HG03159 (cell line): ENCODE measurements at regions not wholly inside any gene's neighbourhood (a gene's known extent, or its start where the extent isn't known, plus 50 kb on each side); places are given as distances from the start of the nearest gene placed in this dataset.

Experiments
- ATAC-seq: cut with Tn5 transposase; IDR thresholded peaks from one replicate; pipeline ENCODE4 v1.9.1; 2021; ENCODE audit warnings: mild to moderate bottlenecking, moderate library complexity; ENCODE audit not compliant: unreplicated experiment

DNA sequence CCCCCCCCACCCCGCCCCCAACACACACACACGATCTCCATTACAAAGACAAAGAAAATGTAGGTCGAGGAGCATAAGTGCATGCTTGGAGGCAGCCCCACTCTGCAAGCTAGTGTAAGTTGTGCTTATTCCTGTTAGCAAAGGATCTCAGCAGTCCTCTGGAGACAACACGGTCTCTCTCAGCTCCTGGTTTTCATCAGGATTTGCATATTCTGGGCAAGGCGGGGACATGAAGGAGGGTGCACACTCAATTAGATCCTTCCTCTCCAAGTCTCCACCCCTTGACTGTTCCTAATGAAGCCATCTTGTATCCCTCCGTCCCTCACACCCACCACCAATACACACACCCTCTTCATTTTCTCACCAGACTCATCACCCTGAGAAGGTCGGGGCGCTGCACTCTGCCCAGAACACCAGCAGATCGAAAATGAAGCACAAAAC lies 63.8 kb downstream of the MRPL46 start:
- ATAC-seq = no peak

DNA sequence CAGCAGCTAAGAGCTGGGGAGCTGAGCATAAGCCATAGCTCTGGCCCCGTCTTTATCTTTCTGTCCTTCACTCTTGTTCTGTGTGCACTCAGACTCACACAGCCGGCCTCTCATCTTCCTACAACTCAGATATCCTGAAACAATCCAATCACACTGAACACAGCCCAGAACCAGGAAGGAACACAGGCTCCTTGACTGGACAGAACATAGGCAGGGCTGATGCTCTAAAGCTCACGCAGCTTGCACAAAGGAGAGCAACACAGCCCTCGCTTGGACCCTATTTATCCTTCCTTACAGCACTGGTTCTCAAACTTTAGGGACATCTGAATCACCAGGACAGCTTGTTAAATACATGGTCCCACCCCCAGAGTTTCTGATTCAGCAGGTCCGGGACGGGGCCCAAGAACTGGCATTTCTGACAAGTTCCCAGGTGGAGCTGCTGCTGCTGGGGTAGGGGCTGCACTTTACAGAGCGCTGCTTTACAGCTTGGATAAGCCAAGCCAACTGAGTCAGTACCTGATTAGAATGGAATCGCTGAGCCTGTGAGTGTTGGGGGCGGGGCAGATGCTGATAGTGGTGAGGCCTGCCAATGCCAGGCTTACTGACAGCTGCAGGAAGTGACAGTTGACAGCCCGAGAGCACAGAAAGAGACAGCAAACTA lies 65.1 kb downstream of the MRPL46 start:
- ATAC-seq = no peak

DNA sequence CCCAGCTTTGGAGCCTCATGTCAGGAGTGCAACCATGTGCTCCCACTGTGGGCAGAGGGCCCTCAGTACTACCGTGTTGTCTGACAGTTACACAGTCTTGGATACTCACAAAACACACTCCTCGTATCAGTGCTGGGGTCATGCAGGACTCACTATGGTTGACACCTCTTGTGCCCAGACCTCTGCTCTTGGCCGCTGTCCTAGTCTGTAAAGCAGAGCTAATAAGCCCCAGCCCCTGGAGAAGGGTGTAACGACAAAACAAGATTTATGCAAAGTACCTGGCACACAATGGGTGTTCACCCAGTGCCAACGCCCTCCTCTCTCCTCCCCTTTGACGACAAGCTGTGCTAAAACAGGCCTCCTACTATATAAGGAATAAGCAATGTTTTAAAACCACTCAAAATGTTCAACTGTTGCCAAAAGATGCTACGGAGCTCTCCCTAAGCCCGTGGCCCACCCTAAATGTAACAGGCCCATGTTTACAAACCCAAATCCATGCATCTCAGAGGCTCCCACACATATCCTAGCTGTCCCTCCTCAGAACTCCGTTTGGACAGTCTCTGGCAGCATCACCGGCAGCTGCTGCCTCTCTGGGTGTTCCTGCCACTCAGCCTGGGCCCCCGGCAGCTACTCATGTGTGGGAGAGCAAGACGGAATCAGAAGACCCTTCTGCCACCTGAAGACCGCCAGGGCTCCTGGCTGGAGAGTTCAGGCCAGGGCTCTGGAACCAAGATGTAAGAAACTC lies 65.8 kb downstream of the MRPL46 start:
- no peak for ATAC-seq

DNA sequence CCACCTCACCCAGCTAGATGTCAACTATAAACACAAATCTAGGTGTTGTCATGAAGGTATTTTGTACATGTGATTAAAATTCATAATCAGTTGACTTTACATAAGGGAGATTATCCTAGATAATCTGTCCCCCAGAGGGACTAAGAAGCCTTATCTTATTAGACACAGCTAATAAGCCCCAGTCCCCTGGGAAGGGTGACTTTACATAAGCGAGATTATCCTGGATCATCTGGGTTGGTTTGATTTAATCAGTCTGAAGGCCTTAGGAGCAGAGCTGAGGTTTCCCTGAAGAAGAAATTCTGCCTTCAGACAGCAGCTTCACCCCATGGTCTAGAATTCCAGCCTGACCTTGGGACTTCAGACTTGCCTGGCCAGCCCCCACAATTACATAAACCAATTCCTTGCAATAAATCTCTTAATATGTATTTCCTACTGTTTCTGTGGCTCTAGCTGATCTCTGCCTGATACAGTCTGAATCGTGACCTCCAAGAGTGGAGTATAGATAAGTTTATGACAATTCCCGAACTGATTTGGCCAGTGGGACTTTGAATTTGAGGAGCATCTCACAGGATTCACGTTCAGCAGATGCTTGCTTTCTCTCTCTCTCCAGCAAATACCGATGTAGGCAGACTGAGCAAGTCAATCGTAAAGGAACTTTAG lies 66.5 kb downstream of the MRPL46 start:
- no peak for ATAC-seq

DNA sequence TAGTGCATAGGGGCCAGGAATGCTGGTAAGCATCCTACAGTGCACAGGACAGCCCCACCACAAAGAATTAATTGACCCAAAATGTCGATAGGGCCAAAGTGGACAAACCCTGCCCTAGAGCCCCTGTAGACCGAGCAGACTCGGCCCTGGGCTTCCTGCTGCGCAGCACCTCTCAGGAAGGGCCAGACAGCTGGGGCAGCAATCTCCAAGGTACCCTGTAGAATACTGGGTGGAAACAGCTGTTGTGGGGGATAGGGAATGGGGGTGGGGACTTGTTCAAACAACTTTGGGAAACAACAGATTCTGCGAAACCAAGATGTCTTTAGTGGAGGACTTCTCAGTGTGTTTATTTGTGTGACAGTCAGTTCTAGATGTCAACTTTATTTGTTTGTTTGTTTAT lies 67.1 kb downstream of the MRPL46 start:
- no peak for ATAC-seq

DNA sequence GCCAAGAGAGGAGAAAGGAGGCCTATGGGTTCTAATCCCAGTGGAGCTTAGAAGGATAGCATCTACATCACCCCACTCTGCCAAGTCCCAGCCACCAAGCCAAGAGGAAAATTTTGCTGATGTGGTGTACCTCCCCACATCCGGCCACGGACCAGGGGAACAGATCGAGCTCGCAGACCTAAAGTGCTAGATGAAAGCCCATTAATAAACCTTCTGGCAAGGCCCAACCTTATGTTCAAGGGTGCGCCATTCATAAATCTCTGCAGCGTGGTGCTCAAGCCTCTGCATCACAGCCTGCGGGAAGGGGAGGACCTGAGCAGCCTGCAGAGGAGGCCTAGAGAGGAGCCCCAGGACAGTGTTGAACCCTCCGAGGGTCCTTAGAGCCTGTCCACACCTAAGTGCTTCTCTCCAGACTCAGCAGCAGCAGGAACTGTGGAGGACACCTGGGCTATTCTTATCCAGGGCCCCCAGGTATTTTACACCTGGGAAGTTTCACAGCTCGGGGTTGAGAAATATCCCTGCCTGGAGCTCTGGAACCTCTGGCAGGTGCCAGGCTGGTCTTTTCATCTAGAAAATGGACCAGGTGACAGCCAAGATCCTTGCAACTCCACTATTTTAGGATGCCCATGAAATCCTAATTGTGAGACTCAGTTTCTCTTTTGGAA lies 68.0 kb downstream of the MRPL46 start:
- no peak for ATAC-seq

DNA sequence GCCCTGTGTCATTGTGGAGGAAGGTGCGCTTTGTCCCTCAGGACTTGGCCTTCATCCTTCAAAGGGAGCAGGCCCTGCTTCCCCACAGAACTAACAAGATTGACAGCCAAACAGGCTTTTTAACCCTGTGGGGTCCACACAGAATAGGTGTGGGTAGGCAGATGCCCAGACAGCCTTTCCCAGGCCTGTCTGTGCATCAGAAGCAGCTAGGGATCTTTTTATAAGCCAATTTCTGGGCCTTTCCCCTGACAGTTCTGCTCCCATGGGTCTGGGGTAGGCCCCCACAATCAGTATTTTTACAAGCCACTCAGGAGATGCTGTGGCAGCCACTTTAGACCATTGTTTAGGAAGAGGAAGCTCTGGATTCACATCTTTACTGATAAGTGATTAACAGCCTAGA lies 69.2 kb downstream of the MRPL46 start:
- ATAC-seq = no peak

DNA sequence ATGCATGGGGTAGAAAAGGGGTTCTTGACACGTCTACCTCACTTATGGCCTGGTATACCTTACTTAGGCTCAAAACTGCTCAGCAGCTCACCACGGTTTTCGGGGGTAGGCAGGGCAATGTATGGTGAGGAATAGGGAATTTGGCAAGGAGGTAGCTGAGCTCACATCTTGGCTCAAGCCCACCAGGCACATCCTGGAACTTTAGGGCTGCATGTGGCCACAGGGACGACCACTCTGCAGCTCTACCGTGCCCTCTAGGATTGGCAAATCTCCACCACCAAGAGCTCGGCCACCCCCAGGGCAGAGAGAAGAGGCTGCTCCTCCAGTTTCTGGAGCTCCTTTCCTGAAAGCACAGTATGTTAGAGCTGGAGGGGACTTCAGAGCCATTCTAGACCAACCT lies 69.7 kb downstream of the MRPL46 start:
- no peak for ATAC-seq

DNA sequence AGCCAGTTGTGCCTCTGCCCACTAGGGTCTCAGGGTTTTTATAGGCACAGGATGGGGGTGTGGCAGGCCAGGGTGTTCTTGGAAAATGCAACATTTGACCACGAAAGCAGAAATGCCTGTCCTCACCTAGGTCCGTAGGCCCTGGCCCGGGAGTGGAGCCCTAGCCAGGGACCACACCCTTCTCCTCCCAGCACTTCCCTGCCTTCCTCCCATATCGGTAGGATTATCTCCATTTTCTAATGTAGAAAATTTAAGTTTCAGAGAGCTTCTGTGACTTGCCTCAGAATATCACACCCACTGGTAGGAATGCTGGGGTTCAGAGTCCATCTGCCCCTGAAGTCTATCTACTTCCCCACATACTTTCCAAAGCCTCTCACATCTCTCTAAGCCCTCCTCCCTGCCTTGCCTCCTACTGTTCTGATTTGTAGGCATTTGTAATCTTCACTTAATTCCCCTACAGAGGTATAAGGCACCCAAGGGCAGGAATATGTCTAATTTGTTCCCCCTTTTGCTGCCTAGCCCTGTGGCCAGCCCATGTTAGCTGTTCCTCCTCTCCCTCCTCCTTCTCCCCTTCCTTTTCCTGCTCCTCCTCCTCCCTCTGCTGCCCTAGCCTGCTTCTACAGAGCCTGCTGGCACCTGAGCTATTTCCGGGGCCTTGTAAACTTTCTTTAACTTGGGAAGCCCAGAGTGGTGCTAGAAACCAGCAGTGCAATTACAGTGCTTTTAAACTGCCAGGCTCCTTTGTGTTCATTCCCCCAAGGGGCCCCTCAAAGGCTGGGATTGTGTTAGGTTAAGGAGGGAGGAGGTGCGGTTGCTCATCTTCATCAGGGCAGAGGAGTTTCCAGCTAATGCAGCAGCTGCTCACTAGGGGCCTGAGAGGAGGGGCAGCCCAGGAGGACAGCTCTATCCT lies 71.1 kb downstream of the MRPL46 start:
- ATAC-seq = no peak

DNA sequence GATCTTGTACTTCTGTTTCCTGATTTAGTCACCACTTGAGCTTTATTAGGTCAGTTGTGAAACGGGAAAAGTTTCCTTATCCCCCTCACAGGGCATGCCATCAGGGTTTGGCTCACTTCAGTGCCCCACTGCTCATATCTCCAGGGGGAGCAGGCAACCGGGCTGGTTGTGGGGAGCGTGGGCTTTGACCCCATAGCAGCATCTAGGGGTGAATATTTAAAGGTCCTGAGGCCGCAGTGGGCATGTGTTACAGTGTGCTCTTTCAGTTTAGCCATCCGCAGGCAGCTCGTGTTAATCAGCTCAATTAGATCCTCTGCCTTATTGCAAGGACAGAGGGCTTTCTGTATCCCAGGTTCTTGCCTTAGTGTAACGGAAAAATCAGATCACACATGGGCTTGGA lies 71.9 kb downstream of the MRPL46 start:
- no peak for ATAC-seq

DNA sequence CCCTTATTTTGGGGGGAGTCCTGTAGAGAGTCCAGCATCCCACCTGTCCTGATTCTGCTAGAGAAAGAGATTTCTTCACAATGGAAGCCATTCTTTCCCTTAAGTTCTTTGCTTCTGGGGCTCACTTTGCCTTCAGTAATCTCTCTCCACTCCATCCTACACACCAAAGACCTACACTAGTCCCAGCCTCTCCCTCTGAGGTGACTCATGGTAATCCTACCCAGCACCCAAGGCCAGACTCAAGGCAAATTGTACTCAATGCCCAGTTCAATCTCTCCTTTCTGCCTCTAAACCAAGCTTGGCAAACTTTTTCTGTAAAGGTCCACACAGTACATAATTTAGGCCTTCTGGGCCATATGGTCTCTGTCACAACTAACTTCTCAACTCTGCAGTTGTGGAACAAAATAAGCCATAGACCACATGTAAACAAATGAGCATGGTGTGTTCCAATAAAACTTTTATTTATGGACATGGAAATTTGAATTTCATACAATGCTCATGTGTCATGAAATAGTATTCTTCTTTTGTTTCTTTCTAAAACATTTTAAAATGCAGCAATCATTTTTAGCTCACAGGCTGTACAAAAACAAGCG lies 72.5 kb downstream of the MRPL46 start:
- ATAC-seq = no peak

DNA sequence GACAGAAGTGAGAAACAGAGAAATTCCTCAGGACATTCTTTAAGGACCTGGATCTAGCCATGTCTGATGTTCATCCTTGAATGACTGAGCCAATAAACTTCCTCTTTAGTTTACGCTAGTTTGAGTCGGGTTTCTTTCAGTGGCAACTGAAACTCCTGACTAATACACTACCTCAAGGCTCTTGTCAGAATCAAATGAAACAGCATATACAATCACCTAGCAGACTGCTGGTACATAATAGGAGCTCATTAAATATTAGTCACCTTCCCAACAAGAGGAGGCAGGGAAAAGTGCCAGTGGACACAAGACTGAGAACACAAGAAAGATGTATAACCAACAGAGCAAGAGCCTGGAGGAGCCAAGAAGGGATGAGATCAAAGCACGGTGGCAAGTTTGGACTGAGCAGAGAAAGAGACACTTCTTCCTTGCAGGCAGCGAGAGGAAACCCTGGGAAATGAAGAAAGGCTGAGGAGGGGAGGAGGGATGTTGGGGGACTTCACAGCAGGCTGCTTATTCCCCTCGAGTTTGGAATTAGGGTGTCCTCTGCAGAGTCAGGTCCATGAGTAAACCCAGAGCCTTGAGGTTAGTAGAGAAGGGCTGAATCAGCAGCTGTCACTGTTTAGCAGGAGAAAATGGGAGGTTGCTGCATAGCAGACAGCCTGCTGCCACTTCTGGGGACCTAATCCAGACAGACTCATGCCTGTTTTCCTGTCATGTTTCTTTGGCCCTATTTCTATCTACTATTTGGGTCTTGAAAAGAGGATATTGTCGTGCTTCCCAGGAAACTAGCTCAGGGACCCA lies 73.3 kb downstream of the MRPL46 start:
- no peak for ATAC-seq

DNA sequence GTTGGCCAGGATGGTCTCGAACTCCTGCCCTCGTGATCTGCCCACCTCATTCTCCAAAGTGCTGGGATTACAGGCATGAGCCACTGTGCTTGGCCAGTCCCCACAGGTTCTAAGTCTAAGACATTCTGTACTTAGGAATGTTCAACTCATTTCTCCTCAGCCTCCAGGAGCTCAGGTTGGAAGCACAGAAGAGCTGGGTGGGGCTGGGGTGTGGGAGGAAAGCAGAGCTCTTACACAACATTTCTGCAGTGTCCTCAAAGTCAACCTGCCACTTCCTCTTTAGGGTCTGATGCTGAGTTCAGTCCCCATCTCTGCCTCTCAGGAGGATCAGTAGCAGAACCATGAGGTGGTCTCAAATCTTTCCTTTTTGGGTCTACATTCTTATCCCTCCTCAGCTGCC lies 75.5 kb downstream of the MRPL46 start:
- no peak for ATAC-seq

DNA sequence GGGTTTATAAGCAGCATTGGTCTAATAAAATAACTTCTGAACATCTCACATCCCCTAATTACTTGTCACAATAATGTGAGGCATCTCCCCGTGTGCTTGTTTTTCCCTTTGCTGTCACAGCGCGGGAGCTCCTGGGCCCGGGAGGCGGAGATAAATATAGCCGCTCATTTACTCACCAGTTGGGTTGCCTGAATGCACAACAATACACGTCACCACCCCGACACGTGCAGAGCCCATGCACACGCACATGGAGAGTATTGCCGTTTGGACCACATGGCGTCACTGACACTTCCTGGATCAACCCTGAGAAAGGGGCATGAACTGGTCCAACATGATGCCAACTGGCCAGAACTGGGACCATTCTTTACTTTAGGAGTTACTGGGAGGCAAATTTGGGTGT lies 76.2 kb downstream of the MRPL46 start:
- no peak for ATAC-seq

DNA sequence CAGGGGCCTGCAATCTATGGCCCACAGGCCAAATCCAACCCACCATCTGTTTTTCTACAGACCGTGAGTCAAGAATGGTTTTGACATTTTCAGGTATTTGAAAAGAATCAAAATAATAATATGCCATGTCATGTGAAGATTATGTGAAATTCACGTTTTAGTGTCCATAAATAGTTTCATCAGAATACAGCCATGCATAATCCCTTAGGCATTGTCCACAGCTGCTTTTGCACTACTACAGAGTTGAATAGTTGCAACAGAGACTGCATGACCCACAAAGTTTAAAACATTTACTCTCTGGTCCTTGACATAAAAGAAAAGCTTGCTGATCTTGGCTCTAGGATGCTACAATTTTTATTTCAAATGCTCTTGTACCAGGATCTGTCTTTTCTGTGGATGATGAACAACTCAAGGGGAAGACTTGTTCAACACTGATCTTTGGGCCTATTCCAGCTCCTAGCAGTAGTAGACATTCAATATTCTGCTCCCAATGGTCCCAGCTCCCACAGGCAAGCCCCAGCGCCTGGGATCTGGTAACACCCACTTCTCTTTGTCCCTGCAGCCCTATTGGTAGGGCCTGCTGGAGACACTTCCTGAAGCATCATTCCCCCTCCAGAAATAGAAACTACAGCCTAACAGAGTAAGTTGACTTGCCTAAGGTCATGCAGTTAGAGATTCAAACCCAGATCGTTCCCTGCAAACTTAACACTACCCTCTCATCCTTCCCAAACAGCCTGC lies 76.9 kb downstream of the MRPL46 start:
- ATAC-seq = no peak

DNA sequence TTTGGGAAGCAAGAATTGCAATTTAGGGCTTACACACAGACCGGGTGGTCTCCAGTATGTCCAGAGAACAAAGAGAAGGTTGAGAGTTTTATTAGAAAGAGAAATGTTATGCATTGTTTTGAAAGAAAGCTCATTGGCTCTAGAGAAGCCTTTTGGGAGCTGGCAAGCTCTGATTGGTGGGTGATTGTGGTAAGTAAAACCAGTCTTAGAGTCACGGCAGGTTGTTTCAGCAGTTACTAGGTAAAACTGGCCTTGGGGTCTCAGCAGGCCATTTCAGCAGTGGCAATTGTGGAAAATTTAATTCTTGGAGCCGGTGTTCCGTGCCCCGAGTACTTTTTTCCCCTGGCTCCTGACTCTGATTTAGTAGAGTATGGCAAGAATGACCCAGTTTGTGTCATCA lies 78.1 kb downstream of the MRPL46 start:
- no peak for ATAC-seq

DNA sequence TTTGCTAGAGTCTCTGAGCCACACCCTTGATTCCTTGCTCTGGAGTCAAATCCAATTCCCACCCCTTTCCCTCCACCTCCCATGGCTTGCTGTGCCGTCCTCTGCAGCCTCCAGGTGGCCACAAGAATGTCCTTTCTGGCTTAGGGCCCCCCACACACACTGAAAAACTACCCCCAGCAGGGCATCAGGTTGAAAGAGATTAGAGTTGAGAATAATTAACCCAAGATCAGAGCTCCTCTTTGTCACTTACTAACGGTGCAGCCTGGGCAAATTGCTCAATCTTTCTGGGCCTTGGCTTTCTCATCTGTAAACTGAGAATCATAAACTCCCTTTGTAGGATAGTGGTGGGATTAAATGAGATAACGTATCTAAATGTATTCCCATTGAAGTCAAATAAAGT lies 78.5 kb downstream of the MRPL46 start:
- ATAC-seq = no peak

DNA sequence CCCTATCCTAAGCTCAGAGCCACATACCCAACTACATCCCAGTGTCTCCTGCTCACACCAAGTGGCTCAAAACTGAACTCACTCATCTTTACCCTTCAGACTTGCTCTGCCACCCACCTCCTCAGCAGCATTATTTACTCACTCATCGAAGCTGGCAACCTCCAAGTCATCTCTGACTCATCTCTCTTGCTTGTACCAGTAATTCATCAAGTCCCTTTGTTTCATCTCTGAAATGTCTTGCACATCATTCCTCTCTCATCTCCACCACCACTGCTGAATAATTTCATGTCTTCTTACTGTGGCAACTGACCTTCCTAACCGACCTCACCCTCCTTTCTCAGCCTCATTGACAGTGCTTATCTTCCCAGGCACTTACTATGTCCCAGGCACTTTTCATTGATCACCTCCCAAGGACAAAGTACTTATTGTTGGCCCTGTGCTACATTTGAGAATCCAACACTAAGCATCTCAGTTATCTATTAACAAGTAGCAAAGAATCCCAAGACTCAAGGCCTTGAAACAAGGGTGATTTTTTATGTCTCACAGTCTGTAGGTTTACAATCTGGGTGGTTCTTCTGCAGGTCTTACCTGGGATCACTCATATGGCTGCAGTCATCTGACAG lies 82.0 kb downstream of the MRPL46 start:
- no peak for ATAC-seq
